Gastroesophageal sphincter (tissue), 4 donors: ENCODE measurements at regions not wholly inside any gene's neighbourhood (a gene's known extent, or its start where the extent isn't known, plus 50 kb on each side); places are given as distances from the start of the nearest gene placed in this dataset.

Experiments used
- ATAC-seq: fragments of 150-250 bp; one replicate; pipeline ENCODE4 v1.9.1; 2016; ENCODE audit warnings: mild to moderate bottlenecking, moderate library complexity
- H3K27ac ChIP-seq, 4 donors: fragments of 200-600 bp; sonication (generic) in 3 of 4; 1 replicate in 3 of 4; 2 replicates in 1 of 4; pipeline ENCODE4 v1.5.1; 2016 to 2019
- H3K27me3 ChIP-seq: fragments of 200-600 bp; sonication (generic); one replicate; pipeline ENCODE4 v1.5.1; 2019
- H3K36me3 ChIP-seq, 2 donors: fragments of 200-600 bp; sonication (generic); one replicate each; pipeline ENCODE4 v1.5.1; 2019; ENCODE audit warnings: control low read depth in 1 of 2
- H3K4me1 ChIP-seq, 3 donors: fragments of 200-600 bp; sonication (generic); 1 replicate in 2 of 3; 2 replicates in 1 of 3; pipeline ENCODE4 v1.5.1; 2016 to 2019; ENCODE audit warnings: control low read depth in 2 of 3
- H3K4me3 ChIP-seq, 2 donors: fragments of 200-600 bp; sonication (generic); one replicate each; pipeline ENCODE4 v1.5.1; 2019; ENCODE audit warnings: mild to moderate bottlenecking in 1 of 2, moderate library complexity in 1 of 2
- H3K9me3 ChIP-seq, 3 donors: fragments of 200-600 bp; sonication (generic); one replicate each; pipeline ENCODE4 v1.5.1; 2017 to 2019; ENCODE audit warnings: control low read depth in 2 of 3
- EP300 ChIP-seq: sonication (generic); formaldehyde crosslinking; IDR thresholded peaks from one replicate; pipeline ENCODE4 v1.6.1; 2017; ENCODE audit warnings: antibody characterized with exemption, mild to moderate bottlenecking
- POLR2A ChIP-seq, 2 donors: fragments of 450-650 bp; IDR thresholded peaks; one replicate each; pipeline ENCODE4 v1.6.1; 2017; ENCODE audit warnings: antibody characterized with exemption in 2 of 2, mild to moderate bottlenecking in 2 of 2, moderate library complexity in 1 of 2
- POLR2AphosphoS5 ChIP-seq: sonication (generic); formaldehyde crosslinking; IDR thresholded peaks from one replicate; pipeline ENCODE4 v1.6.1; 2017; ENCODE audit warnings: antibody characterized with exemption
- WGBS, 2 donors: methylation state at CpG; one replicate each; pipeline ENCODE4 v1.1.5; 2018; ENCODE audit warnings: low coverage in 1 of 2; 5-methylcytosine and 5-hydroxymethylcytosine counted together
- TF ChIP-seq, protein P1 (sequence below), 4 experiments: fragments of 200-600 bp in 2 of 4; fragments of 450-650 bp in 2 of 4; sonication (generic) in 1 of 4; IDR thresholded peaks; one replicate each; pipeline ENCODE4 v1.5.1; 2017 to 2019; ENCODE audit warnings: antibody characterized with exemption in 4 of 4, mild to moderate bottlenecking in 2 of 4, moderate library complexity in 2 of 4

DNA sequence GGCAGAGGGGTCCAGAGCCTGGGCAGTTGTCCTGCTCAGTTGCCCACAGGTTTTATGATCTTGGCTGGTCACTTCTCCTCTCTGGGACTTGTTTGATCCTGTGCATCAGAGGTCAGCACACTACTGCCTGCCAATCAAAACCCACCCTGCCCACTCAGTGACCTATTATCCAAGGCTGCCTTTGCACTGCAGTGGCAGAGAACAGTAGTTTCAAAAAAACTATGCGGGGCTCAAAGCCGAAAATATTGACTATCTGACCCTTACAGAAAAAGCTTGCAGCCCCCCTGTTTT lies 218.2 kb downstream of the CYP26B1 start:
- 72 to 83% methylated on average over 2 of the region's 2 CpGs for WGBS, 2 donors
- H3K4me1 ChIP-seq, result no peaks in the 10 kb centered on the region

DNA sequence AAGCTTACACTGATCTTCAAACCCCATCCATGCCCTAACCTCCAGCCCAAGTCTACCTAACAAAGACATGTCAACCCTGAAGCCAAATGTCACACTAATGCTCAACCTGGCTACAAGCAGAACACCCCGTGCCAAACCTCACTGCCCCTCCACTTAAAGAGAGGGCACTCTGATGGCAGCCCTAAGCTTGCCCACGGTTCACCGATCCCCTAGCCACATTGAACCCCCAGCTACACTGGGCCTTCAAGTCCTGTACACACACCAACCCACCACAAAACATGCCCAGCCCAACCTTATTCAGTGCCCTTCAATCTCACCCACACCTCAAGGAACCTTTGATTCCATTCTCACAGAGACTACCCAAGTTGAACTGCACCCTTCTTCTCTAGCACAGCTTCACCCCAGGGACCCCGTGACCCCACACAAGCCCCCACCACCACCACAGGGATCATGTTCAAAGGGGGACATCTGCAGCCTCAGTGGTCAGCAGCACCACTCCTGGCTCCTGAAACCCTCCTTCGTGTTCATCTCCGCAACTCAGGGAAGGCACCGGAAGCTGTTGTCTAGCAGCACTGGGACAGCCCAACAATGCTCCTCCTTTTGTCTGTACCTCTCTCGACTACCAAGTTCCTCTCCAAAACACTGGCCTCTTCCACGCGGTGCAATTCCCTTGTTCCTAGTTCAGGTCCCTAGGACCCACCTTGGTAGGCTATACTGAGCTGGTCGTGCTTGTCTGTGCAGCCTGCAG lies 218.8 kb downstream of the CYP26B1 start:
- H3K4me1 ChIP-seq, result no peaks in the 10 kb centered on the region
- H3K27ac ChIP-seq, result no peak overlapping the region
- H3K4me3 ChIP-seq, result no peak overlapping the region
- no peaks in the 10 kb centered on the region for H3K36me3 ChIP-seq
- WGBS, 2 donors, result 83 to 90% methylated on average over 2 to 9 of the region's 11 CpGs
- no peak for TF ChIP-seq EP300
- H3K27me3 ChIP-seq, result no peaks in the 10 kb centered on the region
- H3K9me3 ChIP-seq, result no peaks in the 10 kb centered on the region
- ATAC-seq, result no peak

More for the DNA sequence above, 218.2 kb downstream of the CYP26B1 start:
- Histone ChIP-seq H3K27me3 (no peaks in the 10 kb centered on the region), H3K4me3 (no peak overlapping the region), H3K9me3 (no peaks in the 10 kb centered on the region), H3K36me3 (no peaks in the 10 kb centered on the region), H3K27ac (no peak overlapping the region)
- ATAC-seq, result no peak
- TF ChIP-seq POLR2A (IDR thresholded peaks at IDR 0.05) (no peak), POLR2AphosphoS5 (no peak), EP300 (no peak)
- TF ChIP-seq, protein P1, sequence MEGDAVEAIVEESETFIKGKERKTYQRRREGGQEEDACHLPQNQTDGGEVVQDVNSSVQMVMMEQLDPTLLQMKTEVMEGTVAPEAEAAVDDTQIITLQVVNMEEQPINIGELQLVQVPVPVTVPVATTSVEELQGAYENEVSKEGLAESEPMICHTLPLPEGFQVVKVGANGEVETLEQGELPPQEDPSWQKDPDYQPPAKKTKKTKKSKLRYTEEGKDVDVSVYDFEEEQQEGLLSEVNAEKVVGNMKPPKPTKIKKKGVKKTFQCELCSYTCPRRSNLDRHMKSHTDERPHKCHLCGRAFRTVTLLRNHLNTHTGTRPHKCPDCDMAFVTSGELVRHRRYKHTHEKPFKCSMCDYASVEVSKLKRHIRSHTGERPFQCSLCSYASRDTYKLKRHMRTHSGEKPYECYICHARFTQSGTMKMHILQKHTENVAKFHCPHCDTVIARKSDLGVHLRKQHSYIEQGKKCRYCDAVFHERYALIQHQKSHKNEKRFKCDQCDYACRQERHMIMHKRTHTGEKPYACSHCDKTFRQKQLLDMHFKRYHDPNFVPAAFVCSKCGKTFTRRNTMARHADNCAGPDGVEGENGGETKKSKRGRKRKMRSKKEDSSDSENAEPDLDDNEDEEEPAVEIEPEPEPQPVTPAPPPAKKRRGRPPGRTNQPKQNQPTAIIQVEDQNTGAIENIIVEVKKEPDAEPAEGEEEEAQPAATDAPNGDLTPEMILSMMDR (IDR thresholded peaks at IDR 0.05), result no peak

DNA sequence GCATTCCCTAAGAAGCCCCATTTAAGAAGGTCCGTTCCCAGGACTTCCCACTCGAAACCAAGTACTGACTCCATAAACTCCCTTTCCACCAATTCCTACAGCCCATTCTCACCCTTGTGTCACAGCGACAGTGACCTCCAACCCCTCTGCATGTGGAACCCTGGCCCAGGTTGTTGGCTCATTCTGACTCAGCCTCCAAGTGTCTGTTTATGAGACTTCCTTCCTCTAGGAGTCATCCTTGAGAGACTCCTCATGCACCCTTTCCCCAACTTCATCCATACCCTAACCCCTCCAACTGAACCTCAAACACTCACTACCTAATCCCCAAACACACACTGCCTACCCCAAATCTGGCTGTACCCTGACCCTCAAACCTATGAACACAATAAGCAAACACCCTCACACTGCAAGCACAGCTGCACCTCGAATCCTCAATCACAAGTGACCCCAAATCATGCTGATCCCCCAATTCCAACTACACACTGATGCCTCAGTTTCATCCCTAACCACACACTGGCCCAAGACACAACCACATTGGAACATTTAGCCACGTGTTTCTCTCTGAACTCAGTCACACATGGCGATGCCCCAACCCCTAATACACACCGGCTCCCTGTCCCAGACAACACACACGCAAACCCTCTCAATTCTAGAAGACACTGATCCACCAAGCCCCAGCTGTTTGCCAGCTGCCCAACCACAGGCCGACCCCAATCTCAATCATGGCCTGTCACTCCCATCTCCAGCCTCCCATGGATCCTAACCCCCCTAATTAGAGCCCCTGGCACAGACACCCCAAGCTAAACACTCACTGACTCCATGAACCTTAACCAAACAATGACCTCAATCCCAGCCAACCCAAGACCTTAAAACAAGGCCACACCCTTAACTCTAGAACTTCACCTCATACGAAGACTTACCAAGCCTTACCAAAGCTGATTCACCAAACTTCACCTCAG lies 219.6 kb downstream of the CYP26B1 start:
- no peak for ATAC-seq
- no peak for TF ChIP-seq POLR2AphosphoS5
- TF ChIP-seq, protein P1 (IDR thresholded peaks at IDR 0.05), result no peak
- TF ChIP-seq EP300, result no peak
- TF ChIP-seq POLR2A (IDR thresholded peaks at IDR 0.05), result no peak
- H3K27me3 ChIP-seq, result no peaks in the 10 kb centered on the region
- WGBS, 2 donors, result 95 to 97% methylated on average over 10 of the region's 10 CpGs
- no peak overlapping the region for H3K4me3 ChIP-seq
- no peaks in the 10 kb centered on the region for H3K36me3 ChIP-seq
- no peaks in the 10 kb centered on the region for H3K4me1 ChIP-seq
- no peaks in the 10 kb centered on the region for H3K9me3 ChIP-seq
- H3K27ac ChIP-seq, result no peak overlapping the region

DNA sequence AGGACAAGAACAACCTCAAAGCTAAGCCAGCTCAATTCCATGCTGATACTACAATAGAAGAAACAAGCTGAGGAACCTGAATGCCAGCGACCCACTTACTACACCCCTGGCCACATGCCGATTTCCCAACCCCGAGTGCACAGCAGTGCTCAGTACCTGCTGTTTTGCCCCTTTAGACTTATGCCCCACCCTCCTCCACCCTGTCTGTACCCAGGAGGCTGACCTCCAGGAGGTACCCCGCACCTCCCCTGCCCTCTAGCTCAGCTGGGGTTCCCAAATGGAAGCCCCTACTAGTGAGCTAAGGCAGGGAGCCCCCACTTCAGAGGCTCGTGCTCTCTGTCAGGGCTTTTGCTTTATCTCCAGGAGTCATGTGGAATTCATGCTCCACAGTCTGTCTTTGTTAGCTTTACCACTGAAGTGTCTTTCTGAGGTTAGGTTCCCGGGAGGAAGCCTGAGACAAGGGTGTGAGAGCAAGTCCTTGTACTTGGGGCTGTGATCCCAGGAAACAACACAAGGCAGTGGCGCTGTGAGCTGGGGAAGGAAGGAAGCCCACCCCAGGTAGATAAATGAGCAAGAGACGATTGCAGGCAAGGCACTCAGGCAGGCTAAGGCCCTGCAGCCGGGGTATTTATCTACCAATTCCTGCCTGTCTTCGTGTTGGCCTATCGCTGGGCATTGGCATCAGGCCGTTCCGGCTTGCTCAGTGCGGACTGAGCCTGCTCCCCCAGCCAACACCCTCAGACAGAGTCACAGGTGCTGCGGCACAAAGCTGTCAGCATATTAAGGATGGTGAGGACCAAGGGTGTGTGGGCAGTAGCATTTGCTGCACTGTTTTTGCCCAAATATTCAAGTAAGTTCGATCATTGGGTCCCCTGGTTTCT lies 220.5 kb downstream of the CYP26B1 start:
- 84 to 95% methylated on average over 6 of the region's 16 CpGs for WGBS, 2 donors
- H3K27ac ChIP-seq, result no peak overlapping the region
- no peaks in the 10 kb centered on the region for H3K27me3 ChIP-seq
- no peak for ATAC-seq
- no peaks in the 10 kb centered on the region for H3K4me1 ChIP-seq
- no peak overlapping the region for H3K4me3 ChIP-seq
- no peak for TF ChIP-seq POLR2AphosphoS5
- TF ChIP-seq, protein P1 (IDR thresholded peaks at IDR 0.05), result no peak
- no peak for TF ChIP-seq POLR2A (IDR thresholded peaks at IDR 0.05)
- no peak for TF ChIP-seq EP300
- H3K36me3 ChIP-seq, result no peaks in the 10 kb centered on the region
- no peaks in the 10 kb centered on the region for H3K9me3 ChIP-seq

DNA sequence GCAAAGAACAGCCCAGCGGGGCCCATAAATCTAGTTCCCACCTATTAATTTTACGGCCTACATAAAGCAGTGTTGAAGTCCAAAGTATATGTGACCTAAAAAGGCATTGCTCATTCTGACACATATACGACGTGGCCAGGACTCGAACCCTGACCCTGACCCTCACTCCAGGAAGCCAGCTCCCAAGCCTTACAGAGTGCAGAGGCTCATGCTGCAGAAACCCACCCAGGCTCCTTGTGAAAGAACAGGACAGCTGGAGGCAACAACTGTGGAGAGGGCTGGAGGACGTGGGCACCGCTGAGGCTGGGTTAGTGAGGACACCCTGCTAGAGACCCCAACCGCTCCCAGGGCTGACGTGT lies 221.6 kb downstream of the CYP26B1 start:
- ATAC-seq, result no peak
- Histone ChIP-seq H3K4me3 (no peak overlapping the region), H3K36me3 (no peaks in the 10 kb centered on the region), H3K27me3 (no peaks in the 10 kb centered on the region), H3K27ac (no peak overlapping the region), H3K9me3 (no peaks in the 10 kb centered on the region), H3K4me1 (no peaks in the 10 kb centered on the region)
- 85% methylated on average over 8 of the region's 9 CpGs; no CpG with 5 or more reads in 1 of the 2 donors for WGBS, 2 donors
- no peak for TF ChIP-seq POLR2A (IDR thresholded peaks at IDR 0.05)
